Skeletal muscle cell (primary cell): ENCODE measurements at regions not wholly inside any gene's neighbourhood (a gene's known extent, or its start where the extent isn't known, plus 50 kb on each side); places are given as distances from the start of the nearest gene placed in this dataset.

Experiments used
- DNase-seq: peaks from one replicate; pipeline ENCODE4 v3.0.0-alpha.2; 2010; ENCODE audit warnings: low read depth
- H3K4me3 ChIP-seq: 2 replicates; pipeline ENCODE4 v1.5.1; 2011; ENCODE audit warnings: low read depth, mild to moderate bottlenecking, control low read depth, low read length, moderate library complexity

DNA sequence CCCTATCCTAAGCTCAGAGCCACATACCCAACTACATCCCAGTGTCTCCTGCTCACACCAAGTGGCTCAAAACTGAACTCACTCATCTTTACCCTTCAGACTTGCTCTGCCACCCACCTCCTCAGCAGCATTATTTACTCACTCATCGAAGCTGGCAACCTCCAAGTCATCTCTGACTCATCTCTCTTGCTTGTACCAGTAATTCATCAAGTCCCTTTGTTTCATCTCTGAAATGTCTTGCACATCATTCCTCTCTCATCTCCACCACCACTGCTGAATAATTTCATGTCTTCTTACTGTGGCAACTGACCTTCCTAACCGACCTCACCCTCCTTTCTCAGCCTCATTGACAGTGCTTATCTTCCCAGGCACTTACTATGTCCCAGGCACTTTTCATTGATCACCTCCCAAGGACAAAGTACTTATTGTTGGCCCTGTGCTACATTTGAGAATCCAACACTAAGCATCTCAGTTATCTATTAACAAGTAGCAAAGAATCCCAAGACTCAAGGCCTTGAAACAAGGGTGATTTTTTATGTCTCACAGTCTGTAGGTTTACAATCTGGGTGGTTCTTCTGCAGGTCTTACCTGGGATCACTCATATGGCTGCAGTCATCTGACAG is 82.0 kb downstream of the MRPL46 start:
- DNase-seq, result no peak
- no peak overlapping the region for H3K4me3 ChIP-seq

DNA sequence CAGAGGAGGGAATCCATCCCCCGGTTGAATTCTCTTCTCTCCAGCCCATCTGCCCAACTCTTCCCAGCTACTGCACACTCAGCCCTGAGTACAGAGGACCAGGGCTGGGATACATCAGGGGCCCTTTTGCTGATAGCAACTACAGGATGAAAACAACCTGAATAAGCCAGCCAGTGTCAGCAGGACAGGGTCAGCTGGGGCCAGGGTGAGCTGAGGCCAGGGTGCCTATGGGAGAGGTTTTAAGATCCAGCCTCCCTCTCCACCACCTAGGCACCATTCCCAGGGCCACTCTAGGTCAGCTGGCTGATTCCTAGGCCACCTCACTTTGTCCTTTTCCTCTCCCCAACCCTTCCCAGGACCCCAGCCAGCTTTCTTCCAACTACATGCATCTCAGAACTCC is 83.8 kb downstream of the MRPL46 start:
- H3K4me3 ChIP-seq, result no peak overlapping the region
- DNase-seq, result no peak

DNA sequence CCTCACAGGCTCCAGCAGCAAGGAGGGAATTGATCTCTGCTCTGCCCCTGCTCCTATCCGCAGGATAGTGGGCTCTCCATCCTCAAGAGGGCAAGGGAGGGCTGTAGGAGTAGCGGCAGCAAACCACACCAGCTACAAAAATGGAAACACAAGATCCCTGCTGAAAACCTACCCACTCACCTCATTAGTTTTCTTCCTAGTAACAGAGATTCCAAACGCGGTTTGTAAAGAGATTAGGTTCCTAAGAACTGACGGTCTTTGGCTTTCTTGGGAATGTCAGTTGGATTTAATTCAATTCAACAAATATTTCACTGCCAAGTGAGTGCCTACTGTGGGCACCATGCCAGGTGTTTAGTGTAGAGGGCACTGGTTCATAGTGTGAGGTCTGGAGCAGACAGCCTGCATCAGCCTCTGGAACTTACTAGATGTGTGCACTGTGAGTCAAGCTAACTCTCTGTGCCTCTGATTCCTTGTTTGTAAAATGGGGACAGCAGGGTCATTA is 84.7 kb downstream of the MRPL46 start:
- no peak for DNase-seq
- H3K4me3 ChIP-seq, result no peak overlapping the region

DNA sequence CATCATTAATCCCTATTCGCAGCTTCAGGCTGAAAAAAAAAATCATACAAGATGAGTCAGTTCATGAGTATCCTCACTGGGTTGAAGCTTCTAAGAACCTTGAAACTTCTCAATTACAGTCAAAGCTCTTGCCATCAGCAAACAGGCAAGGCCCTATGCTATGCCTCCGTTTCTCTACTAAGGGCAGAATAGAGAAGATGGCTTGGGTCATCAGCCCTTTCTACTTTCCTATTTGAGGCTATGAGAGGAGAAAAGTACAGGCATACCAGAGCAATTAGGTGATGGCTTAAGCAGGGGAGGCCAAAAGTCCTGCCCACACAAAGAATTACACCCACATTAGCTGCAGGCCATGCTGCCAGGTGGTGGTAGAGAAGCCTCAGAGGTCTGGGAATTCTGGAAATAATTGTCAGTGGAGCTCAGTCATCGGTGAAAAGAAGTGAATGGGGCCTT is 89.0 kb downstream of the MRPL46 start:
- H3K4me3 ChIP-seq, result no peak overlapping the region
- no peak for DNase-seq

DNA sequence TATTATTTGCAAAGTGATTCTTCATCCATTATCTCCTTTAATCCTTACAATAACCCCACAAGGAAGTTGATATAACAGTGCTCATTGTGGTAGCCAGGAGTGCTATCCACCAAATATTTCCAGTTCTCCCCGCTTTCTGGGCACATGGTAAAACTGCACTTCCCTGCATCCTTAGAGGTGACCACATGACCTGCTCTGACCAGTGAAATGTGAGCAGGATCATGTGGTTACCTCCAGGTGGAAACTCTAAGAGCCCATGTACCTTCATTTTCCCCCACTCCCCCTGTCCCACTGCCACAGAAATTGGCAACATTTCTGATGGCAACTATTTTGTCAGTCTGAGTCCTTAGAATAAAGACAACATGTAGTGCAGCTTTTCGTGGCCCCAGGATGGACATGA is 89.7 kb downstream of the MRPL46 start:
- no peak overlapping the region for H3K4me3 ChIP-seq
- no peak for DNase-seq

DNA sequence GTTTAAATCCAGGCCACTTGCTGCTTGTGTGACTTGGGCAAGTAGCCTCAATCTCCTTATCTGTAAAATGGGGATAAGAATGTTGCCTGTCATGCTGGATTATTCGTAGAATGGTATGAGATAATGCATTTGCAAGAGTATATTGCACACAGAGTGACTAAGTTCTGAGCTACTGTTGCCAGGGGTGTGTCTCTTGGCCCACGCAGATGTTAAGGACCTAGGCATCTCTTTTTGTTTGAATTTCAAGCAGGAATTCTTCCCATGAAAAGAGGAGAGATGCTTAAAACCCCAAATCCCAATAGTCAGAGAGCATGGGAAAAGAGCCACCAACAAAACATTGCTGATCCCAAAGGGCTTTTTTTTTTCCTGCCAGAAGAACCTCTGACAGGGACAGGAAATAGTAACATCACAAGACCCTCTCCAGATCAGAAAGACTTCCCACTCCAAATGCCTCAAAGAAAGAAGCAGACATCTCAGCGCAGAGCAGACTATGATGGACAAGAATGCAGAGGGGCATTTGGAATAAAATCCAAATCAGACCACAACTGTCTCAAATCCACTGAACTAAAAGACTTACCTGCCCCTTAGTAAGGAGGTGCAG is 90.5 kb downstream of the MRPL46 start:
- DNase-seq, result no peak

DNA sequence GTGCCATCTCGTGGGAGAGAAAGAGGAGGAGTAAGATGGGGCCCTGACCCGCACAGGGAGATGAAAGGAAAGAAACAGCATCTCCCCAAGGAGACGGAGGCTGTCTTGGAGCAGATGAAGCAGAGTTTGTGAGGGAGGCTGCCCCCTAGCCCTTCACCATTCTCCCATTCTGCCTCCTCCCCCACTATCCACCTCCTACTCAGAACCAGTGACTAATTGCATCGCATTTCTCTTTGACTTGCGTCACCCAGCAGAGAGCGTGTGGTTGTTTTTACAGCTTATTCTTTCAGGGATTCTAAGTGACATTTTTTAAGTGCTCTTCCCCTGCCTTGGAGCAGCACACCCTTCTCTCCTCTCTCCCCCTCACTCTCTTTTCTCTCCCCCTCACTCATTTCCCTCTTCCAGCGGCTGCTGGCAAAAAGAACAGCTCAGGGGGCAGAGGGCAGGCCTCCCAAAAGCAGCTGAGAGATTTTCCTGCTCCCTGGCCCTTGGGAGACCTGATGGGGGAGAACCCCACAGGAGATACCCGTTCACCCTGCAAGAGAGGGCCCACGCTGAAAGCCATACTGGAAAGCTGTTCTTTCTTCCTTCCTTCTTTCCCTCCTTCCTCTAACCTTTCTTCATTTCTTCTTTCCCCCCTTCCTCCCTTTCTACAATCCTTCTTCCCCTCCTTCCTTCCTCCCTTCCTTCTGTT is 91.8 kb downstream of the MRPL46 start:
- peak; percentile 30 for DNase-seq
- no peak overlapping the region for H3K4me3 ChIP-seq

More for the DNA sequence above, 90.5 kb downstream of the MRPL46 start:
- no peak overlapping the region for H3K4me3 ChIP-seq

DNA sequence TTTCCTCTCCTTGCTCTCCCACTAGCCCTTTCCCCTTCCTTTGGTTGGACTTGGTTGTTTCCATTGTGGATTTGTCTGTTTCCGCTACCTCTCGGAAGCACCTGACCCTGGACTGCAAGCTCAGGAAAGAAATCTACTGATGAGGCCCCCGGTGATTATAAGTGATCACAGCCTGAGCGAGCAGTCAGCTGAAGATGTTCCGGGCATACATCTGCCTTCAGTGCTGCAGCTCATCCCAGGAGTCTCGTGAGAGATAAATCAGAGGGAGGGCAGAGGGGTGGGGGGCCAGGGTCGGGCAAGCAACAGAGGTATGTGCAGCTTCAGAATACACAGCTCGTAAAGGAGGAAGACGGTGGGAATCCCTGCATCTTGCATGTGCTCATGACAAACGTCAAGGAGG is 102.1 kb downstream of the MRPL46 start:
- H3K4me3 ChIP-seq, result no peak overlapping the region
- no peak for DNase-seq

DNA sequence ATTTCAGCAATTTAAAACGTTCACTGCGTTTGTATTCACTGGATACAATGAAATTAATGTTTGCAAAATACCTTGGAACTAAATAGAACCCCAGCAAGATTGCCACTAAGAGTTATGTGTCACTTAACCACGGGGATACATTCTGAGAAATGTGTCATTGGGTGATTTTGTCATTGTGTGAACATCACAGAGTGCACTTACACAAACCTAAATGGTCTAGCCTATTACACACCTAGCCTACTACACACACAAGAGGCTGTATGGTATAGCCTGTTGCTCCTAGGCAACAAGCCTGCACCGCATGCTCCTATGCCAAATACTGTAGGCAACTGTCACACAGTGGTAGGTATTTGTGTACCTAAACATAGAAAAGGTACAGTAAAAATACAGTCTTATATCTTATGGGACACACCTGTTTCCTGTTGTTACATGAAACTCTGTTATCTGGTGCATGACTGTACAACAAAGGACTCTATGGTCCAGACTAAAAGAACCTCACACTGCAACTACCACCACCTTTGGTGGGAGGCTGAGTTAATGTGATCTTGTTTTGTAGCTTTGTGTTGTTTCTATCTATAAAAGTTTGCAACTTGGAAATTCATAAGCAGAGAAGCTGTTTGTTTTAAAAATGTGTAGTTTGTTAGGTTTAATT is 92.2 kb upstream of the NTRK3 start:
- no peak overlapping the region for H3K4me3 ChIP-seq
- no peak for DNase-seq

DNA sequence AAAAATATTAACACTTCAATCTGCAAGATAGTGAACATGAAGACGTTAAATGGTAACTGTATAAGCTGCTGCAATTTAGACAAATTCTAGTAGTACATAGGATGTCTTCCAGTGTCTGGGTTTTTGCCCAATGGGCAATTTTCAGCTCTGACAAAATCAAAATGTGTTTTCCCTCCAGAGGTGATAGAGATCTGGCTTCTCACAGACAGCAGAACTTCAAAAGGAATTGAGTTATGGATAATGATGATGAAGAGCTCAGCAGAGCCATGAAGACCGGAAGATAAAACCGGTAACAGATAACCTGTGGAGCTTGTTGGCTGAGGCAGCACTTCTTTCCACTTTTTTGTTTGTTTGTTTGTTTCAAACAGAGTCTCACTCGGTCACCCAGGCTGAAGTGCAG is 89.4 kb upstream of the NTRK3 start:
- DNase-seq, result no peak
- no peak overlapping the region for H3K4me3 ChIP-seq

DNA sequence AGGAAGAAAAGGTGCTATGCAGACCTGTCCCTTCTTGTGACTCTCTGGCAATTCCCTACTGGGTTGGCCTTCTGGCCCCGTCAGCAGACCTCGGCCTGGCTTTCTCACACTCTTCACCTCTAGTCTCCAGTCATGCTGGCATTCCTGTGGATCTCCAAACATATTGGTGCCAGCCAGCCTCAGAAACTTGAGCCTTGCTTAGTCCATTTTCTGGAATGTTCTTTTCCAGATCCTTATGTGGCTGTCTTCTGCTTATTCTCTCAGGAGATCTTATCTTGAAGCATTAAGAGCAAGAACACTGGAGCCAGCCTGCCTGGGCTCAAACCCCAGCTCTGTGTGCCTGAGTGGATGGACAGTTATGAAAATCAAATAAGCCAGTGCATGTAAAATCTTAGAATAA is 88.2 kb upstream of the NTRK3 start:
- DNase-seq, result no peak
- no peak overlapping the region for H3K4me3 ChIP-seq

DNA sequence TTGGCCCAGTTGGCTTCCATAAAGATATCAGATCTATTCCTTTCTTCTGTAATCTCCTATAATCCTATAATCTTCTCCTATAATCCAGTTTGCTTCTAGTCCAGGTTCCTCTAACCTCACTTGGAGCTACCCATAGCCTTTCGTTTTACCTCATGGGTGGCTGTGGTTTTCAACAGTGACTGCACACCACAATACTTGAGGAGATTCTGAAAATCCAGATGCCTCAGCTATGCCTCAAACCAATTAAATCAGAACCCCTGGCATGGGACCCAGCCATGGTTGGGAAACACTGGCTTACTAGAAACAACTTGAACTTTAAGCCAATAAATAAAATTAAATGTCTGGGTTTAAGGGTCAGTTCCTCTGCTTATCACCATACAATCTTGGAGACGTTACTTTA is 86.1 kb upstream of the NTRK3 start:
- DNase-seq, result no peak
- H3K4me3 ChIP-seq, result no peak overlapping the region

DNA sequence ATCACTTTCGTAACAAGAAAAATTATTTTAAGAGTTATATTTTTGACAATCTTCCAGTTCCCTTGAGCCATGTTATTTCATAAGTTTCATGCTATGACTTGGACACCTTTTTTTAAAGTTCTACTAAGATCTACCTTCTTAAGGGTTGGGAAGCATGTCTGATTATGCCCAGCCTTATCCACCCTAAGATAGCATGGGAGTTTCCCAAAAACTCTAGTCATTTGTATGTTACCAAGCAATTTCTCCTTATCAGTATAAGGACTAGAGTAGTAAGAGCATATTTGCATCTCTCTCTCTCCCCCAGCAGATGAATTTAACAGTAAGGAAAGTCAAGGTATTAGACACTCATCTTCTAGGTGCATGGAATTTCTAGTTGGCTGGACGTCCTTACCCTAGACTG is 85.1 kb upstream of the NTRK3 start:
- no peak for DNase-seq
- H3K4me3 ChIP-seq, result no peak overlapping the region

DNA sequence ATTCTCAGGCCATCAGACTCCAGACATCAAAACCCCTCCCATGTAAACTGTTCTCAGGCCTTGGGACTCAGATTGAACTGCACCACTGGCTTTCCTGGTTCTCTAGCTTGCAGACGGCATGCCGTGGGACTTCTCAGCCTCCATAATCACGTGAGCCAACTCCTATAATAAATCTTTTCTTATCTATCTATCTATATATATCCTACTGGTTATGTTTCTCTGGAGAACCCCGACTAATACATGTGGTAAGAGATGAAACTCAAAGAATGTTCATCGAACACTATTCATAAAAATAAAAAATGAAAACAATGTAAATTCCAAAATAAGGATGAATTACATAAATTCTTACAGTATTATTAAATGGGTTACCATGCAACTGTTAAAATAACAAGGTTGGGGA is 84.5 kb upstream of the NTRK3 start:
- no peak for DNase-seq
- no peak overlapping the region for H3K4me3 ChIP-seq

DNA sequence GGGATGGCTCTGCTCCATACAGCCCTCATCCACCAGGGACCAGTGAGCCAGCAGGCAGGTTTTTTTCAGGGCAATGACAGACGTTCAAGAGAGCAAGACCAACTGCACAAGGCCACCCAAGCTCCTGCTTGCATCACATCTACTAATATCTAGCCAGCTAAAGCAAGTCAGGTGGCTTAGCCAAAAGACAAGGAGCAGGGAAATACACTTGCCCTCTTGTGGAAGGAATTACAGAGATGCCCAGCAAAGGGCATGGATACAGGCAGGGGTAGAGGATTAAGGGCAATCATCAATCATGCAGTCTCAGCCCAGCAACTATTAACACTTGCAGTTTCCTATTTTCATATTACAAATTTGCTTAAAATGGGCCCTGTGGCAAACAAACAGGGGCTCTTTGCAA is 81.5 kb upstream of the NTRK3 start:
- no peak for DNase-seq
- no peak overlapping the region for H3K4me3 ChIP-seq

DNA sequence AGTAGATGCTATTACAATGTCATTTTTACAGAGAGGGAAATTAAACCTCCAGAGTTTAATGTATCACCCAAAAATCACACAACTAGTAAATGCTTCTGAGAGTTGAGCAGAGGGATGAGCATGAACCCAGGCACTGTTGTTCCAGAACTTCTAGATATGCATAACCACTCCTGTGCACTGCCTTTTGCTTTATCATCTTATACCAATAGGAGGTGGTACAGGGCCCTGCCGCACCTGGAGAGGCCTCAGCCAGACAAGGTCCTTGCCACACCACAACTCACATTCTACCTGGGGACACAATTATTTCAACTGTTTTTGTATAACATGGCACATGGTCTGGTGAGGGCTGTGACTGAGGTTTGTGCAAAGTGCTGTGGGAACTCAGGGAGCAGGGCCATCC is 78.5 kb upstream of the NTRK3 start:
- H3K4me3 ChIP-seq, result no peak overlapping the region
- no peak for DNase-seq

DNA sequence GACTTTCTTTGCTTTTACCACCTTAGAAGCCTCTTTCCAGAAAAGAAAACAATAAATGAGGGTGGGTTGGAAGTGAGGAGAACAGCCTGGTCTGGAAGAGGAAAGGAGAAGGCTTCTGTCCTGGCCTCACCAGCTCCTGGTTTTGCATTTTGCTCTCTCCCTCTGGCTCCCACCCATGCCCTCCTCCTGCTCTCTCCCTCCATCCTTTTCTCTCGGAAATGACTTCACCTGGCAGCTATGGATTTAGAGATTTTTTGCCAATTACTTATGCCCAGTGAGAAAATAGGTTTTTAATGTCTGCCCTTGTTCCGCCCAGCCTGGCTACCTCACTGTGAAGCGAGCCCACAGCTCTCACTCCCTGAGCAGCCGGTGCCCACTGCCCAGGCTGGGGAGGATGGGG is 77.9 kb upstream of the NTRK3 start:
- H3K4me3 ChIP-seq, result no peak overlapping the region
- DNase-seq, result no peak

DNA sequence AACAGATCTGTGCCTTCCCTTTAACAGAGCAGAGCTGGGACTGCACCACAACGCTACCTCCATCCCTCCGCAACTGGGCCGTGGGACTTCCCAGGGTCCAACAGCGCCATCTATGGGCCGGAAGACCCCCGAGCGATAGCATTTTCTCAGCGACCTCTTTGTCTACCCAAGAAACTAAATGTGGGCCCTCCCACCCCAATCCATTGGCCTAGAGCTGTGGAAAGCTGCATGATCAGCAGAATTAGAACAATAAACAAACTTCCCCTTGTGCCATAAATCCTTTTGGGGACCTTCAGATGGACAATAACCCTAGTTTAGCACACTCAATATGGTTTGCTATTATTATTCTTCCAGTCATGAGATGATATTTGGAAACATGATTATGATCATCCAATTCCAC is 74.8 kb upstream of the NTRK3 start:
- H3K4me3 ChIP-seq, result no peak overlapping the region
- no peak for DNase-seq

DNA sequence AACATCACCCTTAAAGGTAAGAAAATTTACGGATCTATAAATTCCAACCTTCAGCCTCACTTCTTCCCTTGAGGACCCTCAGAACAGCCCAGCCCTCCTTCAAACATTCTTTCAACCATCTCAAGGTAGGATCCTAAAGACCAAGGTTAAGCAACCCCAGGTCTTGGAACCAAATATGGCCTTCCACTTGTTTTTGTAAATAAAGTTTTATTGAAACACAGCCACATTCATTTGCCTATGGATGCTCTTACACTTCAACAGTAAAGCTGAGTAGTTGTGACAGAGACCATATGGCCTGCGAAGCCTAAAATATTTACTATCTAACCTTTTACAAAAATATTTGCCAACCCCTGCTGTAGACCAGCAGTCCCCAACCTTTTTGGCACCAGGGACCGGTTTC is 70.4 kb upstream of the NTRK3 start:
- no peak for DNase-seq
- H3K4me3 ChIP-seq, result no peak overlapping the region

DNA sequence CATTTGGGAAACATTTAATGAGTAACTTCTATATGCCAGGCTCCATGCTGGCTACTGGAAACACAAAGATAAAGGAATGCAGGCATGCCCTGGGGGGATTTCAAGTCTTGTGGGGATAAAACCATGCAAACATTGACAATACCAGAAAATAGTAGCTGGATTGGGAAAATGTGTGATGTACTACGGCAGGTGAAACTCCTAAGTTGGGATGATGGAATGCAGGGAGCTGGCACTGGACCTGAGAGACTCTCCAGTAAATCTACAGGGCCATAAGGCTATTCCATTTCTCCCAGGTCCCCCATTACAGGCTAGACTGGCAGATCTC is 68.2 kb upstream of the NTRK3 start:
- no peak for DNase-seq
- no peak overlapping the region for H3K4me3 ChIP-seq
